HG03060 (cell line): ENCODE measurements at regions not wholly inside any gene's neighbourhood (a gene's known extent, or its start where the extent isn't known, plus 50 kb on each side); places are given as distances from the start of the nearest gene placed in this dataset.
"Not testable (repeated sequence)": the region's sequence is repeated elsewhere in the genome, so short reads cannot be mapped to it uniquely, and the experiment has no call there.

ENCODE experiments used
- ATAC-seq: cut with Tn5 transposase; IDR thresholded peaks from one replicate; pipeline ENCODE4 v1.9.1; 2021; ENCODE audit warnings: low read depth, moderate number of reproducible peaks; ENCODE audit not compliant: unreplicated experiment

DNA sequence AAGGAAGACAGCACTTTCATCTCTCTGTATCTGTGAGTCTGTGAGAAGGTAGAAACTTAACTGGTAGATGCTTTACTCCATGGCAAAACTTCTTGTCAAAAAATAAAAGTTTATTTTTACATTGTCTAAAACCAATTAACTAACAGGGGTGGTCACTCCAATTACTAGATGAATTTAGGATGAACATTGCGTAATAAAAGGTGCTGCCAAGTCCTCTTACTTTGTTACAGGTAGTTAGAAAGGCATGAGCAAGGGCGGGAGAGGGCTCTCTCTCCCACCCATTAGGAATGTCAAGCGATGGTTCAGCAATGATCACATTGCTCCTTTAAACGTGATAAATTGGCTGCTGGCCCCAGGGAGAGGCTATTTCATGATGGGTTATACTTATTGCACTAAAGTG lies 512.3 kb downstream of the SLITRK5 start:
- ATAC-seq: no peak

DNA sequence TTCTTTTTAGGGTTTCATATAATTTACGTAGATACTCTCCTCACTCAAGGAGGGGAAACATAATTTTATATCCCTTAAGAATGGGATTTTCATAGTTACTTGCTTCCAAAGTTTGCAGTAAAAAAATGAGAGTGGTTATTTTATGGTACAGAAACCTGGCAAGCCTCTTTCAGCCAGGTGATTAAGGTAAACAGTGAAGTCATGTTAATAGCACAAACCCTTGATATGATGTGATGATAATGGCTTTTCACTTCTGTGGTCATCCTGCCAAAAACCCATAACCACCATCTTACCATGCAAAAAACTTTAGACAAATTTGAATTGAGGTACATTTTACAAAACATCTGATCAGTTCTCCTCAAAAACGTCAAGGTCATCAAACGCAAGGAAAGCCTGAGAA lies 517.8 kb downstream of the SLITRK5 start:
- no peak for ATAC-seq

DNA sequence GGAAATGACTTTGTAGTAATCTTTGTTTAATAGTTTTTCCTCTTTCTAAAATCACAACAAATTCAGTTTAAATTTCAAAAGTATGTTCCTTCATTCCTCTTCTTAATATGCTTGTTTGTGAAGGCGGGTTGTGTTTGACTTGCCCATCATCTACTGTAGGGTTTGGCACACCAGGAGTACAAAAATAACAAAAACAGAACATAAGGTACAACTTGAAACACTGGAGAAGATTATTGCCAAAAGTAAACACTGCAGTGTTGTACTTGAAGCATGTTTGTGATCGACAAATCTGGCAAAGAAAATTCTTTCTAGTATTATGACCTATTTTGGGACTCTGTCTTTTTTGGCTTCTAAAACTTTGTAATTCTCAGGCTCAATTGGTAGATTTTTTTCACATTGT lies 518.6 kb downstream of the SLITRK5 start:
- ATAC-seq: no peak

DNA sequence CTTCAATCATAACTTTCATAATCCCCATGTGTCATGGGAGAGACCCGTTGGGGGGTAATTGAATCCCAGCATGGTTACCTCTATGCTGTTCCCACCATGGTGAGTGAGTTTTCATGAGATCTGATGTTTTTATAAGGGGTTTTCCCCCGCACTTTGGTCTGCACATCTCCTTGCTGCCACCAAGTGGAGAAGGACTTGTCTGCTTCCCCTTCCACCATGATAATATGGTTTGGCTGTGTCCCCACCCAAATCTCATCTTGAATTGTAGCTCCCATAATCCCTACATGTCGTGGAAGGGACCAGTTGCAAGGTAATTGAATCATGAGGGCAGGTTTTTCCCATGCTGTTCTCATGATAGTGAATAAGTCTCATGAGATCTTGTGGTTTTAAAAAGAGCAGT lies 524.9 kb downstream of the SLITRK5 start:
- no peak for ATAC-seq

DNA sequence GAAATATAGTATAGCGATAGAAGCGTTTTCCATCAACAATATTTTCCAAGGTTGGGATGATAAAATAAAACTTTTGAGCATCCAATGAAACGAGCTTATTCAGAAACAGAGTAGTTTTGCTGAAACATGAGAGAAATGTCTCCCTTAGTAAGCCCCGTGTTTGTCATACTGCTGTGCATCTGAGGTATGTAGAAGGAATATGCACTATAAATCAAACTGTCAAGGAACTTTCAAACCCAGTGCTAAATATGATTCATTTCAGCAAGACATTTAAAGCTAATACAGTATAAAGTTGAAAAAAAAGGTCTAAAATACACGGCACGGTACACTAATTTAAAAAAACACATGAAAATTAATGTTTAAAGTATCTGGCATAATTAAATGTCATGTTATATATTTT lies 546.2 kb downstream of the SLITRK5 start:
- no peak for ATAC-seq

DNA sequence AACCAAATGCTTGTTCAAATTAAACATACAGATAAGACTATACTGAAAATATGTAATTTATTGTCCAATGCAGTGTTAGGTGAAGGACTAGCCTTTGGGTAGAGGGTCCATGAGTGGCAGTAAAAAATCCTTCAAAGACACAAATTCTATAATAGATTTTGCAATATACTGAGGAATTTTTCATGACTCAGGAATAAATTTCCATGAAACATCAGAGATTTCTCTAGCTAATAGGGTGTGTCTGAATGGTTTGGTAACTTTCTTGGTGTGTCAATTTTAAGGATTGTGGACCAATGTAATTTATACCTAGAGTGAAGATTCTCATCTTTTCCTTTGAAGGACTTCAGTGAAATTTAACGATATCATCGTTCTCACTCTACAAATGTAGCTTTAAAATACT lies 546.7 kb downstream of the SLITRK5 start:
- no peak for ATAC-seq

DNA sequence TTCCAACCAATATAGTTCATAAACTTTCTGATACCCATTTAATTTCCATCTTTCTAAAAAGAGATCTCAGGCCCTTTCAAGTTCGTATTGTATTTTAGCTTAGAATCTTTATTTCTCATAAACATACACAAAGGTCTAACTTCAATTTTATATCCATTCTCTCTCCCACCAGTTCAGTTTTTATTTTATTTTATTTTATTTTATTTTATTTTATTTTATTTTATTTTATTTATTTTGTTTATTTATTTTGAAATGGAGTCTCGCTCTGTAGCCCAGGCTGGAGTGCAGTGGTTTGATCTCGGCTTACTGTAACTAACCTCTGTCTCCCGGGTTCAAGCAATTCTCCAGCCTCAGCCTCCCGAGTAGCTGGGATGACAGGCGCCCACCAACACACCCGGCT lies 552.8 kb downstream of the SLITRK5 start:
- no peak for ATAC-seq

DNA sequence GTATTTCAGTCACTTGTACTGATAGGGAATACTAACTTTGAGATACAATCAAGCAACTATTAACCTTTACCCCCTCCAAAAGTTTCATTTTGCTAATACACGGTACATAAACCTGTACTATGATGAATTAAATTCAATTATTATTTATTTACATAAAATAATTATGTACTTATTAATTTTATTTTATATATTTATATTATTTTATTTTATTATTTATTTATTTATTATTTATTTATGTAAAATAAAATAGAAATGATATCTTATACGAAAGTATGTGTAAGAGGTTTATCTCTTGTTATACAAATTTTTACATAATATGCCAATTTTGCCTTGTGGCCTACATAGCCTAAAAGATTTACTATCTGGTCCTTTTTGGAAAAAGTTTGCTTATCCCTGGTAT lies 564.3 kb downstream of the SLITRK5 start:
- no peak for ATAC-seq

DNA sequence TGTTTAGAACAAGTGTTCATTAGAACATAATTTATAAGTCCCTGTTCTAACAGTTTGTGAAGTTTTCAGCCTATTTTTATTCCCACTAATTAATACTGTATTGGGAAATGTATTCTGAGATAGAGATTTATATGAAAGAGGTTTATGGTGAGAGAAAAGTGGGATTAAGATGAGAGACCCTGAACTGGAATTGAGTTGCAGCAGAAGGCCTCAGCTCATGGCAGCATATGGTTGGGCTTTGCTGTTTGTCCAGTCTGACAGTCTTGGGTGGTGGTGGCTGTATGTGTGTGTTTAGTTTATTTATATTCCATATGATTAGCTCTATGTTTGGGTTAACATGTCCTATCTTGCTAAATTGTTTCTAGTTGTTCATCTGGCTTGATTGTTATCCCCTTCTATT lies 575.1 kb downstream of the SLITRK5 start:
- no peak for ATAC-seq

DNA sequence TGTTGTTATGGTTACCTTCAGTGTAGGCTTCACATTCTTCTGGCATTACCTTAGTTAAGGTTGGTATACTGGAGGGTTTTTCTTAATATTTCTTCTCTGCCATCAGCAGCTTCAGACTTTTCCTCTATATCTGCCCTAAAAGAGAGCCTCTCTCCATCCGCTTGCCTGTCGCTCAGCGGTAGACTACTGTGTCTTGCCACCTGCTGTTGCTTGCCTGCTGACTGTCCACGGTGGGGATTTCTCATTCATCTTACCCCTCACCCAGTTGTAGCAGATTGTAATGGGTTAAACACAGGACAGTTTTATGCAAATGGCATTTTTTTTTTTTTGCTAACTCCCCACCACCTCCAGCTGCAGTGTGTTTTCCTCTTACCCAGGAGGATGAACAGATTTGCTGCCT lies 577.2 kb downstream of the SLITRK5 start:
- no peak for ATAC-seq

DNA sequence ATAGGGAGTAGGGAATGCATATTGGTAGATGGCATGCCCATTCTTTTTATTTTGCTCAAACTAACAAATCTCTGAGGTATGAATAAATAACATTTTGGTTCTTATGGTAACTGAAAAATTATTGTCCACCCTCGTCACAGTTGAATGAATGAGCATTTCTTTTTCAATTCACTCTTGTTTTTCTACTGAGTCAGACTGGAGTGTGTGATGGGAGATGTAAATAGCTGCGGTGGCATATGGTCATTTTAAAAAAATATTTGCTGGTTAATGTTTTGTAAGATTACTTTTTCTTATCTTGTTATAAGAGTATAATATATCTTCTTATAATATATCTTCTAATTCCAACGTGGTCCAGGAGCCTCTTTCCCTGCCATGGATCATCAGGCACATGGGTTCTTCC lies 586.5 kb downstream of the SLITRK5 start:
- ATAC-seq: no peak

DNA sequence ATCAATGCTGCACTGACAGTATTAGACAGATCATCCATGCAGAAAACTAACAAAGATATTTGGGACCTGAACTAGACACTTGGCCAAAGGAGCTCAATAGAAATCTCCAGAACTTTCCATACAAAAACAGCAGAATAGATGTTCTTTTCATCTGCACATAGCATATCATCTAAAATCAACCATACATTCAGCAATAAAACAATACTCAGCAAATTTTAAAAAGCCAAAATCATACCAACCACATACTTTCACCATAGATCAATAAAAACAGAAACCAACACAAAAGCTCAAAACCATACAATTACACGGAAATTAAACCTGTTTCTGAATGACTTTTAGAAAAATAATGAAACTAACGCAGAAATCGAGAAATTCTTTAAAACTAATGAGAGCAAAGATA lies 592.6 kb downstream of the SLITRK5 start:
- ATAC-seq: no peak

DNA sequence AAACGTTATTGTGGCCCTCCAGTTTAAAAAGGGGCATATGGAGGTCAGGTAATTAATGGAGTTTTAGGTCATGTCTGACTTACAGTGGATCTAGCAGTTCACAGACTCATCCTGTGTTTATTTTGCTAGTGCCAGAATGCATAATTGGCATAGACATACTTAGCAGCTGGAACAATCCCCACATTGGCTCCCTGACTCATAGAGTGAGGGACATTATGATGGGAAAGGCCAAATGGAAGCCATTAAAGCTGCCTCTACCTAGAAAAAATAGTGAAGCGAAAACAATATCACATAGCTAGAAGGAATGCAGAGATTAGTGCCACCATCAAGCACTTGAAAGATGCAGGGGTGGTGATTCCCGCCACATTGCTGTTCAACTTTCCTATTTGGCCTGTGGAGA lies 610.7 kb downstream of the SLITRK5 start:
- no peak for ATAC-seq

DNA sequence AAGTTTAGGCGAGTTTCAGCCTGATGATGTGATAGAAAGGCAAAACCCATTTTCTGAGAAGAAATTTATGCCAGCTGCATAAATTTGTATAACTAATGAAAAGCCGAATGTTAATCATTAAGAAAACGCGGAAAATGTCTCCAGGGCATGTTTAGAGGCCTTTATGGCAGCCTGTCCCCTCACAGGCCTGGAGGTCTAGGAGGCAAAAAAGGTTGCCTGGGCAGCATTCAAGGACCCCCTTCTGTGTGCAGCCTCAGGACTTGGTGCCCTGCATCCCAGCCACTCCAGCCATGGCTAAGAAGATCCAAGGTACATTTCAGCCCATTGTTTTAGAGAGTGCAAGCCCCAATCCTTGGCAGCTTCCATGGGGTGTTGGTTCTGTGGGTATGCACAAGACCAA lies 614.2 kb downstream of the SLITRK5 start:
- ATAC-seq: no peak

DNA sequence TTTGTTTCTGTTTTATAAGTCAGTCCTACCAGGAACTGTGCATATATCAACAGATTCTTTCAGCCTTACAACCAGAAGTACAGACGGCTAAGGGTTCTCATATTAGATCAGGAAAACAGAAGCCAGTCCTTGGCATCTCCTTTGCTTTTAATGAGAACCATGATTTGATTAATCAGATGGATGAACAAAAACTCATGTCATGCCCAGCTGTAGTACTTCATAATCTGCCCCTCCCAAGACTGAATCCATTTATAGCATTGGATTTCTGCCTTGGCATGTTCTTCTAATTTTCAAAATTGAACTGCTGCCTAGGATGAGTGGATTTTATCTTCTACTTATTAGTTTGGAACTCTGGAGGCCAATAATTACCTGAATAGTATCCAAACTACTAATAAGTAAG lies 617.2 kb downstream of the SLITRK5 start:
- ATAC-seq: no peak

DNA sequence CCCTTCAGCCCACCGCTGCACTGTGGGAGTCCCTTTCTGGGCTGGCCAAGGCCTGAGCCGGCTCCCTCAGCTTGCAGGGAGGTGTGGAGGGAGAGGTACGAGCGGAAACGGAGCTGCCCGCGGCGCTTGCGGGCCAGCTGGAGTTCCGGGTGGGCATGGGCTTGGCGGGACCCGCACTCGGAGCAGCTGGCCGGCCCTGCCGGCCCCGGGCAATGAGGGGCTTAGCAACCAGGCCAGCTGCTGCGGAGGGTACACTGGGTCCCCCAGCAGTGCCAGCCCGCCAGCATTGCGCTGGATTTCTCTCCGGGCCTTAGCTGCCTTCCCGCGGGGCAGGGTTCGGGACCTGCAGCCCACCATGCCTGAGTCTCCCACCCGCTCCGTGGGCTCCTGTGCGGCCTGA lies 620.6 kb downstream of the SLITRK5 start:
- not testable (repeated sequence) for ATAC-seq

DNA sequence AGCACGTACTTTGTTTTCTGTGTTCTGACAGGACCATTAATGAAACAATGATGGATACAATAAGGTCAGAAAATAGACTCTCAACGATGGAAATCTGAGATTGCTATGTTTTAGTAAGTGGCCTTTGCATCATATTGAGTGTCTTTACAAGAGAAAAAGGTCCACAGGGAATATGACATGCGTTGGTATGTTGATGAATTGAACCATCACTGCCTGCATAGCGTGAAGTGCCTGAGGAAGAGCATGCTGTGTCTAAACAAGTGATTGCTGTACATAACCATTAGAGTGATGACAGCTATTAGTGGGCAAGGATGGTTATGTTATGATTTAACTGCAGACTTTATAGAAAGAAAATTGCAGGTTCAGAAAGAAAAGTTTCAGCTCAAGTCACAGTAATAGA lies 623.2 kb downstream of the SLITRK5 start:
- no peak for ATAC-seq

DNA sequence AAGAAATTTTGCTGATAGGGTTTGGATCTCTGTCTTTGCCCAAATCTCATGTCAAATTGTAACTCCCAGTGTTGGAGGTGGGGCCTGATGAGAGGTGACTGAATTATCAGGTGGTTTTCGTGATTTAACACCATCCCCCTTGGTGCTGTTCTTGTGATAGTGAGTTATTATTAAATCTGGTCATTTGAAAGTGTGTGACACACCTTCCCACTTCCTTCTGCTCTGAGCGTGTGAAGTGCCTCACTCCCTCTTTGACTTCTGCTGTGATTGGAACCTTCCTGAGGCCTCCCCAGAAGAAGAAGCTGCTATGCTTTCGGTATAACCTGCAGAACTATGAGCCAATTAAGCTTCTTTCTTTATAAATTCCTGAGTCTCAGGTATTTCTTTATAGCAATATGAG lies 632.0 kb downstream of the SLITRK5 start:
- no peak for ATAC-seq

DNA sequence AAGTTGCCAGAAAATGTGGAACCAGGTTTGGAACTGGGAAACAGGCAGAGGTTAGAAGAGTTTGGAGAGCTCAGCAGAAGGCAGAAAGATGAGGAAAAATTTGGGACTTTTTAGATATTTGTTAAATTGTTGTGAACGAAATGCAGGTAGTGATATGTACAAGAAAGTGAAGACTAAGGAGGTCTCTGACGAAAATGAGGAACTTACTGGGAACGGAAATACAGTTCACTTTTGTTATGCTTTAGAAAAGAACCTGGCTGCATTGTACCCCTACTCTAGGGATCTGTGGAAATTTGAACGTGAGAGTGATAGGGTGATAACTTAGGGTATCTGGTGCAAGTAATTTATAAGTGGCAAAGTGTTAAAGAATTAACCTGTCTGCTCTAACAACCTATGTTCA lies 632.4 kb downstream of the SLITRK5 start:
- no peak for ATAC-seq

DNA sequence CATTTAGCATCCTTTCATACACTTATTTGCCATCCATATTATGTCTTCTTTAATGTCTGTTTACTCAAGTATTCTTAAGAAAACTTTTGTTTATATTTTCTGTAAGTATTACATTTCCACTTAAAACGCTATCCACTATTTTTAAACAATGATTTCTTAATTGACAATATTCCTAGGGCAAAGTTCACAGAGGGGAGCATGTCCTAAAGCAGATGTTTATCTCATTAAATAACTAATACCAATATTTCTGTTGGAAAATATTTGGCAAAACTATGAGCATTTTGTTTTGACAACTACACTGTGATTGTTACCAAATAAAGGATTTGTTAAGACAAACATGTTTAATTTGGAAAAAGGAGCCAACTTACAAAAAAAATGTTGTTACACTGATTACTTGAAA lies 643.3 kb downstream of the SLITRK5 start:
- no peak for ATAC-seq

DNA sequence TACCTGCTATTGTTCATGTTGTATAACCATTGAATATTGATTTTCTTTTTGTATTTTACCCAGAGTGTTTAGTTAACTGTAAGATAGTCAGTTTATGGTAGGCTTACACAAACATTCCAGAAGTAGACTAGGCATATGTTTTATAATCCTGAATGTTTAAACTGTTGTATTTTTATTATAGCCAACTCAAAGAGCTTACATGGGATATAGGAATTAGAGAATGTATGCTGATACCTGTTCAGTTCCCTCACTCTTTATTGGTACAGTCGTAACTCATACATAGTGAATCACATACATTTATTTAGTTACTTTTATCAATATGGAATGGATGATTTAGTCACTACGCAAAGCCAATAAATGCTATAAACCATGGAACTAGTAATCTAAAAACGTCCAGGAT lies 657.9 kb downstream of the SLITRK5 start:
- ATAC-seq: no peak

DNA sequence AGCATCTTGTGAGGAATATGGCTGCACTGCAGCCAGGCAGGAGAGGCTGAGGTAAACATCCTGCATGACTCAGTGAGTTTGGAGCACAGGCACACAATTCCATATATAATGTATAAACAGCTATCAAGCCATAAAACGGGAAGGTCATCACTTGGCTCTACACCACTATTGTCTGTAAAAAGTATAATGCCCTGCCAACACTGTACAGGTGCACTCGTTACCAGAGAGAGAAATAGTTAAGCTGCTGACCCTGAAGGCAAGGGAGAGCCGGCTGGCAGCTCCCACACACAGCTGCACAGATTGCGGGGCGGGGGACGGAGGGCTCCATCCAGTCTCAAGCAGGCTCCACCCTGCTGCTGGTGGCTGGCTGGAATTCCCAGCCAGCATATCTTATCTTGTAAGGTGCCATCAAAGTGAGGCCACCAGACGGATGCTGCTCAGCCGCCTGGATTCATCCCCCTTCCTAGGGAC lies 668.1 kb downstream of the SLITRK5 start:
- ATAC-seq: no peak

DNA sequence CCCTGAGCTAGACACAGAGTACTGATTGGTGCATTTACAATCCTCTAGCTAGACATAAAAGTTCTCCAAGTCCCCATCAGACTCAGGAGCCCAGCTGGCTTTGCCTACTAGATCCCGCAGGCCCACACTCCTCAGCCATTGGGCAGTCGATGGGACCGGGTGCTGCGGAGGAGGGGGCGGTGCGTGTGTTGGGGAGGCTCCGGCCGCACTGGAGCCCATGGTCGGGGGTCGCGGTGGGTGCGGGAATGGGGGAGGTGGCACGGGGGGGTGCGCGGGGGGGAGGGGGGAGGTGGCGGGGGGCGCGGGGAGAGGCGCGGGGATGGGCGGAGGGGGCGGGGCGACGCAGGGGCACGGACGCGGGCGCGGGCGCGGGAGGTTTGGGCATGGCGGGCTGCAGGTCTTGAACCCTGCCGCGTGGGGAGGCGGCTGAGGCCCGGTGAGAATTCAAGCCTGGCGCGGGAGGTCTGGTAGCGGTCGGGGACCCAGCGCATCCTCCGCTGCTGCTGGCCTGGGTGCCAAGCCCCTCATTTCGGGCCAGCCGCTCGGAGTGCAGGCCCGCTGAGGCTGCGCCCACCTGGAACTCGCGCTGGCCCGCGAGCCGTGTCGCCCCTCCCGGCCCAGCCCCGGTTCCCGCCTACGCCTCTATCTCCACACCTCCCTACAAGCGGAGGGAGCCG lies 674.1 kb downstream of the SLITRK5 start:
- no peak for ATAC-seq
